NCI-H82 treated with DMSO at 0.1 percent for 48 hours (cell line): ENCODE measurements at regions not wholly inside any gene's neighbourhood (a gene's known extent, or its start where the extent isn't known, plus 50 kb on each side); places are given as distances from the start of the nearest gene placed in this dataset.
"Not testable (repeated sequence)": the region's sequence is repeated elsewhere in the genome, so short reads cannot be mapped to it uniquely, and the experiment has no call there.

Source experiments
- DNase-seq: peaks from one replicate; lab custom pipeline; 2025; ENCODE audit not compliant: unreplicated experiment; lab: John Stamatoyannopoulos, UW

DNA sequence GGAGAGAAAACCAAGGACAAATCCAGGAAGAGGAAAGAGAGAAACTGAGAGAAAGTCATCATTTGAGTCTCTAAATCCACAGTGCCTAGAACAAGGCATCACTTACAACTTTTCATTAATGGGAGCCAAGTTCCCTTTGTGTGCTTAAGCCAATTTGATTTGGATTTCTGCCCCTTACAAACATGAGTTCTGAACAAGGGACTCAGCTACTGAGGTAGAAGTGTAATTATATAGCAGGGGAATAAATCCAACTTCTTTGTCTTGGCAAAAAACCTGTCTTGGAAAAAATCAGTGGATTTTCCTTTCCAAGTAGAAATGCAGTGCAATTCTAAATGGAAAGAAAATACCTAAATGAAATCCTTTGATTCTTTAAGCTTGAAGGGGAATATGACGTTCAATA, 307.2 kb upstream of the CNTN3 start:
- DNase-seq = no peak

DNA sequence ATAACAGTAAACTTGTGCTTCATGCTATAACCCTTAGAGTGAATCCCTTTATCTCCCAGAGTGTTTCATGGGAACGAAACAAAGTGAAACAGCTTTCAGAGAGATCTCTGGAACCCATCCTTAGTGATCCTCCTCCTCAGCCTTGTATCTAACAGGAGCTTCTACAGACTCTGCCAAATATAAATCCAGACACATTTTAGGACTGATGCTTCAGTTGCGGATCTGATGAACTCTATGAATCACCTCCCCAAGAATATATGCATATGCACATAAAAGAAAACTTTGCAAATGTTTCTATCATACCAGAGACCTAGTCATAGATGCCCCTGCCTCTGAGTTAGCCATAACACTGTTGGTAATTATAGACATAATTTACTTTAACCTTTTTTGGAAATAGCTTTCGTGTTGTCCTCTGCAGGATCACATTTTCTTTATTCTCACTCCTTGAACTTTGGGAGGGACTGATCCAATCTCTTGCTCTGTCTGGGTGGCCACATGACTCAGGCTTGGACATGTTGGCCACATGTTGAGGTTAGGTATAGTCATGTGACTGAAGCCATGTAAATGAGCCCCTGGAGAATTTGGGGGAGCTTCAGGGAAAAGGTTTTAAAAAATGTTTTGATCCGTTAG, 306.4 kb upstream of the CNTN3 start:
- DNase-seq = no peak

GRCh38 chr3:74916696-74917095, 302.2 kb upstream of the CNTN3 start:
- DNase-seq = no peak

- no peak for DNase-seq
These were observed 291.7 kb upstream of the CNTN3 start for GRCh38 chr3:74906181-74906580.

DNA sequence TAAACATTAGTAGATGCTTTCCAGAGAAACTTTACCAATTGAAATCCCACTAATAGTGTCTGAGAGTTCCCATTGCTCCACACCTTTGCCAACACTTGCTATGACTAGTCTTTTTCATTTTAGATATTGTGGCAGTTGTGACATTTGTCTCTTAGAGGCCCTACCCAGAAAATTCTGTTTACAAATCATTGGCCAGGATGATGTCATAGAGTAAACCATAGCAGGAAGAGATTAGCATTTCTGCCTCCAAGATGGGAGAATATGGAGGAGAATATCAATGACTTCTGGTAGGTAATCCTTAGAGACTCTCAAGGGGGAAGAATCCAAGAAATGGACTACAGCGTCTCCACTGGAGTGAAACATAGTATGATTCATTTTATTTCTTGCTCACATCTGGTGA, 291.0 kb upstream of the CNTN3 start:
- DNase-seq = no peak

GRCh38 chr3:74904646-74905045, 290.2 kb upstream of the CNTN3 start:
- DNase-seq = no peak

DNA sequence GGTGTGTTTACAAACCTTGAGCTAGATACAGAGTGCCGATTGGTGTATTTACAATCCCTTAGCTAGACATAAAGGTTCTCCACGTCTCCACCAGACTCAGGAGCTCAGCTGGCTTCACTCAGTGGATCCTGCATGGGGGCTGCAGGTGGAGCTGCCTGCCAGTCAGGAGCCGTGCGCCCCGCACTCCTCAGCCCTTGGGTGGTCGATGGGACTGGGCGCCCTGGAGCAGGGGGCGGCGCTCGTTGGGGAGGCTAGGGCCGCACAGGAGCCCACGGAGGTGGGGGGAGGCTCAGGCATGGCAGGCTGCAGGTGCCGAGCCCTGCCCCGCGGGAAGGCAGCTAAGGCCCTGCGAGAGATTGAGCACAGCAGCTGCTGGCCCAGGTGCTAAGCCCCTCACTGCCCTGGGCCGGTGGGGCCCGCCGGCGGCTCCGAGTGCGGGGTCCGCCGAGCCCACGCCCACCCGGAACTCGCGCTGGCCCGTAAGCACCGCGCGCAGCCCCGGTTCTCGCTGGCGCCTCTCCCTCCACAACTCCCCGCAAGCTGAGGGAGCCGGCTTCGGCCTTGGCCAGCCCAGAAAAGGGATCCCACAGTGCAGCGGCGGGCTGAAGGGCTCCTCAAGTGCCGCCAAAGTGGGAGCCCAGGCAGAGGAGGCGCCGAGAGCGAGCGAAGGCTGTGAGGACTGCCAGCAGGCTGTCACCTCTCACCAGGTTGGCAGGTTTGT, 285.5 kb upstream of the CNTN3 start:
- DNase-seq = not testable (repeated sequence)

GRCh38 chr3:74897006-74897405, 282.5 kb upstream of the CNTN3 start:
- no peak for DNase-seq

DNA sequence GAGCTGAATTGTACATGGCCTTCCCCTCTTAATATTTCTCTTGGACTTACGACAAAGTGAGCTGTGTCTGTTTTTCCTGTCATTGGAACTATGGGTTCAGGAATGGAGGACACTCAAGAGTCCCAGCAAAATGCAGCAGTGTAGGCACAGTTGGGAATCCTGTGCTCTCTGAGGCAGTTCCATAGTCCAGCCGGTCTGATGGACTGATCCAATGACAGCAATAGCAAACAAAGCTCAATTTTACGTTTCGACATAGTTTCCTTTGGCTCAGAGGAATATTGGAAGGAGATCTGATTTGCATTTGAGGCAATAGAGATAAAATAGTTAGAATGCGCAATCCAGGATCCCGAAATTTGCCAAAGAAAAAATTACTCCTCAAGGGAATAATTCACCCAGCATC, 276.9 kb upstream of the CNTN3 start:
- DNase-seq = no peak

- DNase-seq = no peak
These were observed 269.2 kb upstream of the CNTN3 start for GRCh38 chr3:74883690-74884089.

- DNase-seq = no peak
These were observed 268.8 kb upstream of the CNTN3 start for GRCh38 chr3:74883222-74883621.

- no peak for DNase-seq
These were observed 265.8 kb upstream of the CNTN3 start for GRCh38 chr3:74880237-74880636.

- no peak for DNase-seq
These were observed 252.0 kb upstream of the CNTN3 start for GRCh38 chr3:74866357-74867030.

DNA sequence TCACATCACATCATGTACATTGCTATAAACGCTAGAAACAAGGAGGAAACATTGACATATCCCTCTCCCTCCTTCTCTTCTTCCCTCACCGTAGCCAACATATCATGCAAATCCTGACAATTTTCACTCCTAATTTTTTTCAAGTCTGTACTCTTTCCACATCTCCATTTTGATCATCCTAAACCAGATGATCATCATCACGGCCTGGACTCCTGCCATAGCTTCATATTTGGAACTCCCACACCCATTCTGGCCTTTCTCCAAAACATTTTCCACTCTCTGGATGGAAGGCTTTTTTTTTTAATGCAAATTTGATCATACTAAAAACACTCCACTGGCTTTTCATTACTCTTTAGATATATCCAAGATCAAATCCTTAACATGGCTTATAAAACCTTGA, 248.0 kb upstream of the CNTN3 start:
- DNase-seq = no peak

DNA sequence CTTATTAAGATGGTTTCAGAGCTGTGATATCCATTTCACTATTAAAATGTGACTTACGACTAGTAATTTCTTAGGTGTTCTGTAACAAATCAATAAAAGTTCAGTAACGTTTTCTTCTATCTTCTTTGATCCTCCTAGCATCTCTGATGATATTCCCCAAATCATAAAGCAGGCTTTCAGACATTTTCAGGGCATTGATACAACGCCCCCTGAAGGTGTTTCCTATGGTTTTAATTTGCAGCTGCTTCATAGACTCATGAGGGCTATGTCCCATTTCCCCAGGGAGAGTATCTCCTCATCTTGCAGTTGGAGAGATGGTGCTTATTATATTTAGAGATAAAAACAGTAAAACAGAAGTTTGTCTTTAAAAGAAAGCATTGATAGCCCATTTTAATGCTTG, 246.8 kb upstream of the CNTN3 start:
- no peak for DNase-seq

GRCh38 chr3:74858086-74858485, 243.6 kb upstream of the CNTN3 start:
- no peak for DNase-seq

- DNase-seq = no peak
These were observed 235.9 kb upstream of the CNTN3 start for GRCh38 chr3:74850381-74850780.

DNA sequence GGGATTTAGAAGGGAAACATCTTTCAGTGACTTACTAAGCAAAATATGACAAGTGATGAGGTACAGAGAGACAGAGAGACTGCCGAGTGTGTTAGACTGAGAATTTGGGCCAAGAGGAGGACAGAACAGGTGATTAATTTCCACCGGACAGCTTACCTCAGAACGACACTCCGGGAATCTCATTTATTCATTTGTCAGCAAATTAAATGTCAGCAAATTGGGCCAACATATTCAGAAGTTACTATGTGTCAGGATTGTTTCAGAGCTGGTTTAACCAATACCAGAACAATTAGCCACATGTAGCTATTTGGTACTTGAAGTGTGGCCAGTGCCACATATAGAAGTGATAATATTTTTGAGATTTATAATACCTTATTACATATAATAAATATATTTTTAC, 232.6 kb upstream of the CNTN3 start:
- no peak for DNase-seq

DNA sequence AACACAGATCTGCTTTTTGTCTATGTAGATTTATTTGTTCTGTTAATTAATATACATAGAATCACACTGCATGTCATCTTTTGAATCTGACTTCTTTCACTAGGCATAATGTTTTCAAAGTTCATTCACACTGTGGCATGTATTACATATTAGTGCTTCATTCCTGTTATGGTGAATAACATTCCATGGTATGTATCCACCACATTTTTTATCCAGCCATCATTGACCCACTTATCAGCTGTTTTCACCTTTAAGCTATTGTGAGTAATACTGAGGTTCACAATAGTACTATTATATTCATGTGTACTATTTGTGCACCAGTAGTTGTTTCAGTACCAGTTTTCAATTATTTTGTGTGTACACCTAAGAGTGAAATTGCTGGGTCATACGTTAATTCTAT, 230.6 kb upstream of the CNTN3 start:
- no peak for DNase-seq

DNA sequence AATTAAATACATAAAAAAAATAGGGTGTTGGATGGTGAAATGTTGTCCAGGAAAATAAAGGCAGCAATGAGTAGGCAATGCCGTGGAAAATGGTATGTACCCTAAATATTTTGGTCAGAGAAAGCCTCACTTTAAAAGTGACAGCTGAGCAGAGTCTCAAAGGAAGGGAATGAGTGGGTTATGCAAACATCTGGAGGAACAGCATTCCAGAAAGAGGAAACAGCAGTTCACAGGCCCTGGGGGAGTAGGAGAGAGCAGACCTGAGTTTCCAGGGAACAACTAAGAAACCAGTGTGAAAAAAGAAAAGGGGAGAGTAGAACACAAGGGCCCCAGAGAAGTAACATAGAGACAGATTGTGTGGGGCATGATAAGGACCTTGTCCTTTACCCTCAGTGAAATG, 230.0 kb upstream of the CNTN3 start:
- no peak for DNase-seq

GRCh38 chr3:74842649-74843048, 228.2 kb upstream of the CNTN3 start:
- no peak for DNase-seq

DNA sequence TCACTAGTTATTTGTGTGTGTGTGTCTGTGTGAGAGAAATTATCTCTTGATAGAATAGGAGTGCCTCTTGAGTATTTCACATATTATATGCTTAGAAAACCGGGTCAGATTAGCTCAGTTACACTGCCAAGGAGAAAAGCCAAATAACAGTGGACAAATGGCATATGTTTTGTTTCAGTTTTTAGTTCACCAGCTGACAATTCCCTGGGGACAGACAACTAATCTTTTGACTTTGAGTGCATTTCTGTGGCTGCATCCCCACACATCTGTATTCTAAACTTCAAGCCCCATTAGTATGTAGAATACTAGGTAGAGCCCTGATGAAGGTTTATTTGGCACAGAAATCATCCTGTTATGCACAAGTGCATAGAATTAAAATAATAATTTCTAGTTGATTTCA, 227.7 kb upstream of the CNTN3 start:
- DNase-seq = no peak
